HG03064 (cell line): ENCODE measurements at regions not wholly inside any gene's neighbourhood (a gene's known extent, or its start where the extent isn't known, plus 50 kb on each side); places are given as distances from the start of the nearest gene placed in this dataset.

Experiments
- ATAC-seq: cut with Tn5 transposase; IDR thresholded peaks from one replicate; pipeline ENCODE4 v1.9.1; 2021; ENCODE audit warnings: low read depth; ENCODE audit not compliant: unreplicated experiment

GRCh38 chr4:185921583-185922555 lies 109.9 kb upstream of the SORBS2 start:
- no peak for ATAC-seq

GRCh38 chr4:185924458-185925044 lies 112.6 kb upstream of the SORBS2 start:
- no peak for ATAC-seq

DNA sequence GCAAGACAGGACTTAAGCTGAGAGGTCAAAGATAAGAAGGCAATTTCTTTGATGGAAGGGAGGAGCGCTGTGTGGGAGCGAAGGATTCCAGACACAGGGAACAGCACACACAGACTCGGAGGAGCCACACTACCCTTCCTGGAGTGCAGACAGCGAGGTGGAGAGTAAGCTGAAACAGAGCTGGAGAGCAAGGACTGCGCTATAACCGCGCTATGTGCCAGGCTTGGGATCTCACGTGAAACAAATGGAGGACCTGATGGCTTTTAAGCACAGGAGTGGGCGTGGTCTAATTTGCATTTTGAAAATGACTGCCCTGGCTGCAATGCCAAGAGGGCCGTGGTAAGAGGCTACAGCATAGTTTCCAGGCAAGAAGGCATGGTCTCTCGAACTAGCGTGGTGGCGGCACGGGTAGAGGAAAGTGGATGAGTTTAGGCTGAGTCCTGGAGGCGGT lies 113.9 kb upstream of the SORBS2 start:
- ATAC-seq: no peak

DNA sequence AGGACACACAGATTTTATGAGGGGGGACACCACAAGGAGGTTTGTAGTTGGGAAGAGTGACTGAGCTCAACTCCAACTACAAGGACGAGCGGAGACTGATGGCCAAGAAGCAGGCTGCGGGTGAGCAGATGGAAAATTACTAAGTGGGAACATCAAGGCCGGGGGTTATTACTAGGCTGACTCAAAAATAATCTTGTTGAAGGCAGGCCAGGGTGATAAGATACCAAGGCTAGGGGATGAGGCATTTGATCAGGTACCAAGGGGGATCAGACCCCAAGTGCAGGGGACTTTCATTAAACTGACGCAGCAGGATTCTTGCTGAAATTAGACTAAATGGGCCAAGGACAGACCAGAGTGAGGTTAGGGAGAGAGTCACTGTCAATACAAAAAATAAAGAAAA lies 119.4 kb upstream of the SORBS2 start:
- ATAC-seq: no peak

DNA sequence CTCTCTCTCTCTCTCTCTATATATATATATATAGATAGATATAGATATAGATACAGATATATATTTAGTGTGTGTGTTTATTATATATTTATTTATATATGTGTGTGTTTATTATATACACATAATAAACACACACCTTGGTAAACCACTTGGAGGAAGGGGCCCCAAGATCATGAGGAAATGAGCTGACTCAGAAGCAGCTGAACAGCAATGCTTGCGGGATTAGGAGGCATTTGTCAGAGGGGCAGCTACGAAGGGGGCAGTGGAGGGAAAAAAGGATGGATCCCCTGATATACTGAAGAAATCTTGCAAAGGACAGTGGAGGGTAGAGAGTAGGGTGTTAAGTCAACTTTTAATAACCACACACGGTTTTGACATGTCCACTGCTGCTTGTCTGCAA lies 120.0 kb upstream of the SORBS2 start:
- ATAC-seq: no peak

GRCh38 chr4:185932491-185932890 lies 120.5 kb upstream of the SORBS2 start:
- no peak for ATAC-seq

GRCh38 chr4:185933078-185933581 lies 121.1 kb upstream of the SORBS2 start:
- no peak for ATAC-seq

- ATAC-seq: no peak
These were observed 124.8 kb upstream of the SORBS2 start for GRCh38 chr4:185936650-185937376.

DNA sequence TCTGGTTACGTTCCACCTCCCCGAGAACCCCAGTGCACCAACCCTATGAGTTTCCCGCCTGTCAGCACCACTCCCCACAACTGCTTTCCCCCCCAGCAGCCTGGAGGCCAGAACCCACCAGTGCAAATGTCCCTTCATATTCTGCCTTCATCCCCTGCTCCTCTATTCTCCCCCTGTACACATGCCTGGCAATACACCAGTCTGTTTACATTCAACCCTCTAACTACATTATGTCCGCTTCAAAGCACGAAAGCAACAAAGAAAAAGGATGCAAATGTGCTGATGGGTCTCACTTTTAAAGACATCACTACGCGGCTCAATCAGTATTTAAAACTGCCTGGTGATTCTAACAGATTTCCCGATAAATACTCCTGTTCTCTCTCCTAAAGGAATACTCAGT lies 126.7 kb upstream of the SORBS2 start:
- no peak for ATAC-seq

GRCh38 chr4:185941461-185941860 lies 127.5 kb upstream of the TLR3 start:
- ATAC-seq: no peak

GRCh38 chr4:185945252-185945651 lies 123.7 kb upstream of the TLR3 start:
- no peak for ATAC-seq

- ATAC-seq: no peak
These were observed 123.0 kb upstream of the TLR3 start for GRCh38 chr4:185945906-185946305.

GRCh38 chr4:185950891-185951290 lies 118.1 kb upstream of the TLR3 start:
- no peak for ATAC-seq

- ATAC-seq: no peak
These were observed 113.7 kb upstream of the TLR3 start for GRCh38 chr4:185955151-185955770.

DNA sequence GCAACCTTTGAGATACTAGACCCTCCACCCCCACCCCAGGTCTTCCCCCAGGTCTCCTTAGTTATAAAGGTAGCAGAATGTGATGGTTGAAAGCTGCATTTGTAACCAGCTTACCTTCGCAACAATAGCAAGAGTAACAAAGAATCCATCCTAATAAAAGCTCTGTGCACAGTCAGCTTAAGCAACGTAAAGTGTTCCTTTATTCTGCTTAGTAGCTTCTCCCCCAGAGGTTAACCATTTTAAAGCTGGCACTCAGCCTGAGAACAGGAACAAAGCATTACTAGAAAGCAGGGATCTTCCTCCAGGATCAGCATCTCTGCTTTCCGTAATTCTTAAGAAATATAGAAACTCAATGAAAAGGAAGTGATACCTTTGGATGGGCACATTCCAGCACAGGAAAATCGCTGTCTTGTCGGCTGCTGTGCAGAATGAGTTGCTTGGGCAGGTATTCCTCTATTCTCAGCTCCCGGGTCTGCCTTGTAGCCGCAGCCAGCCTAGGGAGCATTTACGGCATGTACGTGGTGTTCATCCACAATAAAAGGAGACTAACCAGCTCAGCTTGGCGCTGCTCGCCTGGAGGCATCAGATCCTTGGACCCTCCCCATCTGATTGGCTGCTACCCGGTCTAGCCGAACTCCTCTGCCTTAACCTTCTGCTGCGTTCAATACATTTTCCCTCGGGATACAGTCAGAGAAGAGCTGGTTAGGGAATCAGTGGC lies 113.0 kb upstream of the TLR3 start:
- no peak for ATAC-seq

- no peak for ATAC-seq
These were observed 112.4 kb upstream of the TLR3 start for GRCh38 chr4:185956544-185956940.

- ATAC-seq: no peak
These were observed 110.7 kb upstream of the TLR3 start for GRCh38 chr4:185958094-185958747.

DNA sequence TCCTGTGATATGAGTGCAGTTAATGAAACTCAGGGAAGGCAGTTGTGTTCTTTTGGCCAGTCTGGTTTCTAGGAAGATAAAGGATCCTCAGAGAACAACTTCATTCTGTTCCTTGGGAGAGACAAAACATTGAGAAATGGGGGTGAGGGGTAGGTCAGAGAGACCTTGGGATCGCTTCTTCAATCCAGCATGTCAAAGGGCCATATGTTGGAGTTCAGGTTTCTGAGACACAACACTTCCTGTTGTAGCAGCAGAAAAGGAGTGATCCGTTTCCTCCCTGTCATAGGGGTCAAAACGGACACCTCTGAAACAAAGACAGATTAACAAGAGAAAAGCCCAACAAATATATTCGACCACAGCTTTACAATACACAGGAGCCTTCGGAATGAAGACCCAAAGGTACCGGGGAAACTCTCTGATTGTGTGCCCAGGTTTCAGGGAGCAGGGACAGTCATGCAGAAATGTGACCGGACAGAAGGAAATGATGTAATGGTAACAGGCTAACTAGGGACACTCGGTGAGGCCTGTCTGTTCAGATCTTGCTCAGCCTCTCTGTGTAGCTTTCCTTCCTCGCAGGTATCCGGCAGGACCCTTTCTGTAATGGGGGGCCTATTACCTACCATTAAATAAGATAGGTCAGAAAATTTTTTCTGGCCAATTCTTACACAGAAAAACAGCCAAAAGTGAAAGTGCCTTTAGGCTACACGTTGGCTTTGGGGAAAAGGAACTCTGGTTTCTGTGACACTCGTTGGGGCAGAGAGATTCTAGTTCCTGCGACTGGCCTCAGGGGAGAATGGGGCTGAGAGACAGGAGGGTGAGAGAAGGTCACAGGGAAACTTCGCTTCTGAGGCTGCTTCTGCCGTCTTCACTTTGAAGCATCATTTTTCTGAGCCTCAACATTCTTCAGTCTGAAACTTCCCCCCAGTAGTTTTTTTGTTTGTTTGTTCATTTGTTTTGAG lies 103.3 kb upstream of the TLR3 start:
- peak; percentile 55 for ATAC-seq
